Mesenchymal stem cell (in vitro differentiated cells and primary cell): ENCODE measurements at regions not wholly inside any gene's neighbourhood (a gene's known extent, or its start where the extent isn't known, plus 50 kb on each side); places are given as distances from the start of the nearest gene placed in this dataset.

ENCODE experiments used
- DNase-seq: peaks from one replicate; pipeline ENCODE4 v3.0.0-alpha.2; 2013
- H2AFZ ChIP-seq: one replicate; pipeline ENCODE4 v1.6.1; 2013; ENCODE audit warnings: low read depth, mild to moderate bottlenecking, control low read depth, inconsistent platforms, low read length, moderate library complexity
- H2AK5ac ChIP-seq: 2 replicates; pipeline ENCODE4 v1.6.1; 2013; ENCODE audit warnings: low read length, moderate library complexity, mild to moderate bottlenecking, inconsistent platforms; ENCODE audit not compliant: severe bottlenecking
- H2BK120ac ChIP-seq: one replicate; pipeline ENCODE4 v1.6.1; 2013; ENCODE audit warnings: low read depth, mild to moderate bottlenecking, inconsistent platforms, low read length, moderate library complexity
- H2BK12ac ChIP-seq, 2 experiments: one replicate each; pipeline ENCODE4 v1.6.1; 2013; ENCODE audit warnings: inconsistent platforms in 2 of 2, low read length in 2 of 2, mild to moderate bottlenecking in 2 of 2, moderate library complexity in 2 of 2, control low read depth in 1 of 2
- H2BK15ac ChIP-seq: one replicate; pipeline ENCODE4 v1.6.1; 2013; ENCODE audit warnings: mild to moderate bottlenecking, low read depth, inconsistent platforms; ENCODE audit not compliant: poor library complexity, severe bottlenecking
- H2BK5ac ChIP-seq: 2 replicates; pipeline ENCODE4 v1.6.1; 2013; ENCODE audit warnings: low read depth, mild to moderate bottlenecking, low read length, control low read depth, inconsistent platforms; ENCODE audit not compliant: poor library complexity, severe bottlenecking
- H3K14ac ChIP-seq, 2 experiments: one replicate each; pipeline ENCODE4 v1.6.1; 2013; ENCODE audit warnings: inconsistent platforms in 2 of 2, low read length in 2 of 2, control low read depth in 1 of 2, mild to moderate bottlenecking in 1 of 2, moderate library complexity in 1 of 2
- H3K18ac ChIP-seq, 2 experiments: one replicate each; pipeline ENCODE4 v1.6.1; 2013; ENCODE audit warnings: inconsistent platforms in 2 of 2, low read length in 2 of 2, control low read depth in 1 of 2, low read depth in 1 of 2, mild to moderate bottlenecking in 1 of 2
- H3K23ac ChIP-seq, 2 experiments: one replicate each; pipeline ENCODE4 v1.6.1; 2013; ENCODE audit warnings: inconsistent platforms in 2 of 2, low read length in 2 of 2, mild to moderate bottlenecking in 2 of 2, moderate library complexity in 2 of 2, control low read depth in 1 of 2
- H3K27ac ChIP-seq: 2 replicates; pipeline ENCODE4 v1.5.1; 2013; ENCODE audit warnings: mild to moderate bottlenecking, moderate library complexity, low read length, control low read depth, inconsistent platforms; ENCODE audit not compliant: poor library complexity, severe bottlenecking
- H3K27me3 ChIP-seq, 2 experiments: 2 replicates each; pipeline versions ENCODE4 v1.6.1 to v1.7.0; 2013; ENCODE audit warnings: low read length in 2 of 2, mild to moderate bottlenecking in 2 of 2, moderate library complexity in 2 of 2, control low read depth in 1 of 2, inconsistent platforms in 1 of 2; ENCODE audit not compliant: control insufficient read depth in 1 of 2, insufficient read depth in 1 of 2
- H3K36me3 ChIP-seq, 2 experiments: 2 replicates each; pipeline versions ENCODE4 v1.6.1 to v1.7.0; 2013; ENCODE audit warnings: low read length in 2 of 2, control low read depth in 1 of 2, inconsistent platforms in 1 of 2, low read depth in 1 of 2, mild to moderate bottlenecking in 1 of 2; ENCODE audit not compliant: insufficient read depth in 2 of 2, control insufficient read depth in 1 of 2
- H3K4ac ChIP-seq, 2 experiments: one replicate each; pipeline ENCODE4 v1.6.1; 2013; ENCODE audit warnings: inconsistent platforms in 2 of 2, low read length in 2 of 2, mild to moderate bottlenecking in 2 of 2, moderate library complexity in 2 of 2, control low read depth in 1 of 2, low read depth in 1 of 2
- H3K4me1 ChIP-seq: 2 replicates; pipeline ENCODE4 v1.6.1; 2013; ENCODE audit warnings: low read depth, low read length, control low read depth; ENCODE audit not compliant: control insufficient read depth, insufficient read depth
- H3K4me2 ChIP-seq: 2 replicates; pipeline ENCODE4 v1.6.1; 2013; ENCODE audit warnings: low read length, mild to moderate bottlenecking, inconsistent platforms; ENCODE audit not compliant: poor library complexity, severe bottlenecking
- H3K4me3 ChIP-seq, 2 experiments: 2 replicates each; pipeline versions ENCODE4 v1.5.1 to v1.7.0; 2013; ENCODE audit warnings: low read length in 2 of 2, mild to moderate bottlenecking in 2 of 2, control low read depth in 1 of 2, low read depth in 1 of 2; ENCODE audit not compliant: insufficient read depth in 1 of 2
- H3K79me1 ChIP-seq: replicated peaks from 2 replicates; pipeline ENCODE4 v1.6.1; 2013; ENCODE audit warnings: mild to moderate bottlenecking, control low read depth, low read length, inconsistent platforms; ENCODE audit not compliant: poor library complexity, severe bottlenecking
- H3K9ac ChIP-seq: 2 replicates; pipeline ENCODE4 v1.7.0; 2013; ENCODE audit warnings: mild to moderate bottlenecking, low read length, moderate library complexity
- H3K9me3 ChIP-seq: 2 replicates; pipeline ENCODE4 v1.7.0; 2013; ENCODE audit warnings: mild to moderate bottlenecking, low read length; ENCODE audit not compliant: control insufficient read depth
- H4K8ac ChIP-seq: one replicate; pipeline ENCODE4 v1.6.1; 2013; ENCODE audit warnings: inconsistent platforms, mild to moderate bottlenecking, low read length, moderate library complexity
- H4K91ac ChIP-seq: one replicate; pipeline ENCODE4 v1.6.1; 2013; ENCODE audit warnings: mild to moderate bottlenecking, low read length, inconsistent platforms
- WGBS: methylation state at CpG from one replicate; pipeline ENCODE4 v1.1.7; 2013; ENCODE audit warnings: mixed read lengths; 5-methylcytosine and 5-hydroxymethylcytosine counted together

DNA sequence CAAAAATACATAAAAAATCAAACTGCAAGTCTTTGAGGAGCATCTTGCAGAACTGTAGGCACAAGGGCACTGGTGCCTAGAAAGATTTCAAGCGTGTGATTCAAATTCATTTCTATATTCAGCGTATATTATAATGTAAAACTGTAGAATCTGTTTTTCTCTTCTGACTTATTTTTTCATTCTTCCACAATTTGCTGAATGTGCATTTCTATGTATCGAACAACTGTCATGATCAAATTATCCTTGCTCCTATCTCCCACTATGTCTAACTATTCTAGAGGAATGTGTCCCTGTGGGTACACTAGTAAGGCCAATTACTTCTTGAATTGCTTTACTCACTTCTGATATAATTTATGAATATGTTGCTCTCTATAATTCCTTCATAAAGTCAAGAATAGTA is 283.0 kb upstream of the MAGI2 start:
- H2AK5ac ChIP-seq: no peak overlapping the region
- WGBS: no CpG with 5 or more reads among the region's 3 CpGs
- no peak overlapping the region for H3K14ac ChIP-seq
- H3K18ac ChIP-seq: no peak overlapping the region
- no peaks in the 10 kb centered on the region for H3K36me3 ChIP-seq
- no peak overlapping the region for H3K23ac ChIP-seq
- no peak overlapping the region for H3K4me3 ChIP-seq
- H2BK120ac ChIP-seq: no peak overlapping the region
- no peak overlapping the region for H3K27ac ChIP-seq
- H3K9me3 ChIP-seq: peaks cover 29% of the 10 kb centered on the region
- no peak overlapping the region for H2BK12ac ChIP-seq
- H2AFZ ChIP-seq: no peak overlapping the region
- H3K4ac ChIP-seq: no peak overlapping the region
- H3K79me1 ChIP-seq: no peaks in the 10 kb centered on the region
- no peak overlapping the region for H2BK15ac ChIP-seq
- no peak overlapping the region for H4K91ac ChIP-seq
- H4K8ac ChIP-seq: no peak overlapping the region
- no peaks in the 10 kb centered on the region for H3K27me3 ChIP-seq
- no peak overlapping the region for H3K9ac ChIP-seq
- H3K4me2 ChIP-seq: no peak overlapping the region
- no peak overlapping the region for H2BK5ac ChIP-seq
- no peak for DNase-seq
- no peaks in the 10 kb centered on the region for H3K4me1 ChIP-seq

DNA sequence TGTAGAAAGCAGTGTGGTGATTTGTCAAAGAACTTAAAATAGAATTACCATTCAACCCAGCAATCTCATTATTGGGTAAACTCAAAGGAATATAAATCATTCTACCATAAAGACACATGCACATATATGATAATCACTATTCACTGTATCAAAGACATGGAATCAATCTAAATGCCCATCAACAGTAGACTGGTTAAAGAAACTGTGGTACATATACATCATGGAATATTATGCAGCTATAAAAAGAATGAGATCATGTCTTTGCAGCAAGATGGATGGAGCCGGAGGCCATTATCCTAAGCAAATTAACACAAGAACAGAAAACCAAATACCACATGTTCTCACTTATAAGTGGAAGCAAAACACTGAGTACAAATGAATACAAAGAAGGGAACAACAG is 281.5 kb upstream of the MAGI2 start:
- no peak overlapping the region for H2AFZ ChIP-seq
- no peak overlapping the region for H3K23ac ChIP-seq
- DNase-seq: no peak
- H4K8ac ChIP-seq: no peak overlapping the region
- no peak overlapping the region for H3K18ac ChIP-seq
- H2BK12ac ChIP-seq: no peak overlapping the region
- no peak overlapping the region for H4K91ac ChIP-seq
- no peak overlapping the region for H3K4ac ChIP-seq
- H3K79me1 ChIP-seq: no peaks in the 10 kb centered on the region
- H2BK15ac ChIP-seq: no peak overlapping the region
- H3K4me2 ChIP-seq: no peak overlapping the region
- no peak overlapping the region for H3K27ac ChIP-seq
- no CpG with 5 or more reads among the region's 1 CpG for WGBS
- H3K14ac ChIP-seq: no peak overlapping the region
- H2AK5ac ChIP-seq: no peak overlapping the region
- no peak overlapping the region for H2BK120ac ChIP-seq
- no peaks in the 10 kb centered on the region for H3K4me1 ChIP-seq
- peaks cover 33% of the 10 kb centered on the region for H3K9me3 ChIP-seq
- H3K27me3 ChIP-seq: no peaks in the 10 kb centered on the region
- no peak overlapping the region for H3K4me3 ChIP-seq
- no peak overlapping the region for H2BK5ac ChIP-seq
- no peaks in the 10 kb centered on the region for H3K36me3 ChIP-seq
- no peak overlapping the region for H3K9ac ChIP-seq

DNA sequence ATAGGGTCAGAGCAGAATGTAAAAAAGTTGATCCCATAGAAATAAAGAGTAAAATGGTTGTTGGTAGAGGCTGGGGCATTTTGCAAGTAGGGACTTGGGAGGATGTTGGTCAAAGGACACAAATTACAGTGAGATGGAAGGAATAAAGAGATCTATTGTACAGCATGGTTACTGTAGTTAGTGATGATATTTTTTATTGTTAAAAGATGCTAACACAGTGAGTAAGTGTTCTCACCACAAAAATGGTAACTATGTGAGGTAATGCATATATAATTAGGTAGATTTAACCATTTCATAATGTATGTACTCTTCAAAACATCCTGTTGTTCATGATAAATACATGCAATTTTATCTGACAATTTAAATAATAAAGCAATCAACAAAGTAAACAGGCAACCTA is 280.7 kb upstream of the MAGI2 start:
- Histone ChIP-seq H3K27me3 (no peaks in the 10 kb centered on the region), H3K4me3 (no peak overlapping the region), H2AFZ (no peak overlapping the region), H3K9me3 (peaks cover 33% of the 10 kb centered on the region), H2BK5ac (no peak overlapping the region), H4K8ac (no peak overlapping the region), H3K4ac (no peak overlapping the region), H3K4me2 (no peak overlapping the region), H4K91ac (no peak overlapping the region), H3K4me1 (no peaks in the 10 kb centered on the region), H3K18ac (no peak overlapping the region), H3K36me3 (no peaks in the 10 kb centered on the region), H3K27ac (no peak overlapping the region), H2BK12ac (no peak overlapping the region), H2AK5ac (no peak overlapping the region), H3K14ac (no peak overlapping the region), H2BK120ac (no peak overlapping the region), H2BK15ac (no peak overlapping the region), H3K79me1 (no peaks in the 10 kb centered on the region), H3K23ac (no peak overlapping the region), H3K9ac (no peak overlapping the region)
- DNase-seq: no peak

DNA sequence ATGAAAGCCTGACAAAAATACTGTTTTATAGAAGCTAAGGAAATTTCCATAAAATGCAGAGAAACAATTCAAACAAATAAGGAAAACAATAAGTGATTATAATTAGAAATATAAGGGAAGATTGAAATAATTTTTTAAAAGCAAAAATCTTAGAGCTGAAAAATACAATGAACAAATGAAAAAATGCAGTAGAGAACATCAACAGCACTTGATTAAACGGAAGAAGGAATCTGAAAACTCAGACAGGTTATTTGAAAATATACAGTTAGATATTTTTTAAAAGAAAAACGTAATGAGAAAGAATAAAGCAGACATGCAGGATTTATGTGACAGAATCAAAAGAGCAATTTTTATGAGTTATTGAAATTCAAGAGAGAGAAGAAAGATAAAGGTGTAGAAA is 279.1 kb upstream of the MAGI2 start:
- Histone ChIP-seq H2BK15ac (no peak overlapping the region), H3K79me1 (no peaks in the 10 kb centered on the region), H3K4me3 (no peak overlapping the region), H3K23ac (no peak overlapping the region), H4K91ac (no peak overlapping the region), H2AK5ac (no peak overlapping the region), H3K9ac (no peak overlapping the region), H3K9me3 (peaks cover 33% of the 10 kb centered on the region), H4K8ac (no peak overlapping the region), H3K4ac (no peak overlapping the region), H2AFZ (no peak overlapping the region), H3K18ac (no peak overlapping the region), H3K36me3 (no peaks in the 10 kb centered on the region), H3K27ac (no peak overlapping the region), H2BK12ac (no peak overlapping the region), H3K27me3 (no peaks in the 10 kb centered on the region), H3K4me1 (no peaks in the 10 kb centered on the region), H3K4me2 (no peak overlapping the region), H2BK120ac (no peak overlapping the region), H2BK5ac (no peak overlapping the region), H3K14ac (no peak overlapping the region)
- DNase-seq: no peak
- WGBS: 89% methylated on average over 2 of the region's 2 CpGs
